Activated CD8-positive, alpha-beta memory T cell treated with anti-CD3 and anti-CD28 coated beads, Interleukin-2, amount 50 U/mL, for 4 hours (primary cell): ENCODE measurements at regions not wholly inside any gene's neighbourhood (a gene's known extent, or its start where the extent isn't known, plus 50 kb on each side); places are given as distances from the start of the nearest gene placed in this dataset.

Experiments
- DNase-seq: peaks from one replicate; pipeline ENCODE4 v3.0.0-alpha.2; 2020

DNA sequence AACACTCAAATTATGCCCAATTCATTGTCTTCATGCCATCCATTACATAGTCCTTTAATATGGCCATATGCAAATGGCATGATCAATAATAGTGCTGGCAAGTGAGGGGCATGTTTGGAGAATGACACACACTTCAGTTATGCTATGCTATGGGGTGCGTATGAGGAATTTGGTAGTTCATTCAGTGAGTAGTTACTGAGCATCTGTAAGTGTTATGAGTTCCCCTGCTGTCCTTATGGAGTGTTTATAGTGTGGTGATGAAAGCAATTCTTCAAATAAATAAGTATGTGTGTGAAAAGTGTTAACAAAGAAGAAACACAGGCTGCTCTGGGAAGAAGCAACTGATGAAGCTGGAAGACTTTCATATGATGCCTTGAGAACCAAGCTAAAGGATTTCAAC, 383.7 kb upstream of the SLC14A2 start:
- no peak for DNase-seq

DNA sequence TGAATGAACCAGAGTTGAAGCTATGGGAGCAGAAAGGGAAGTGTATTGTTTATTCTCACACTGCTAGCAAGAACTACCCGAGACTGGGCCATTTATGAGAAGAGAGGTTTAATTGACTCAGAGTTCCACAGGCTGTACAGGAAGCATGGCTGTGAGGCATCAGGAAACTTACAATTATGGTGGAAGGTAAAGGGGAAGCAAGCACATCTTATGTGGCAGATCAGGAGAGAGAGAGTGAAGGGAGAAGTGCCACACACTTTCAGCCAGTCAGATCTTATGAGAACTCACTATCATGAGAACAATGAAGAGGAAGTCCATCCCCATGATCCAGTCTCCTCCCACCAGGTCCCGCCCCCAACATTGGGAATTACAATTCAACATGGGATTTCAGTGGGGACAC, 383.2 kb upstream of the SLC14A2 start:
- no peak for DNase-seq

DNA sequence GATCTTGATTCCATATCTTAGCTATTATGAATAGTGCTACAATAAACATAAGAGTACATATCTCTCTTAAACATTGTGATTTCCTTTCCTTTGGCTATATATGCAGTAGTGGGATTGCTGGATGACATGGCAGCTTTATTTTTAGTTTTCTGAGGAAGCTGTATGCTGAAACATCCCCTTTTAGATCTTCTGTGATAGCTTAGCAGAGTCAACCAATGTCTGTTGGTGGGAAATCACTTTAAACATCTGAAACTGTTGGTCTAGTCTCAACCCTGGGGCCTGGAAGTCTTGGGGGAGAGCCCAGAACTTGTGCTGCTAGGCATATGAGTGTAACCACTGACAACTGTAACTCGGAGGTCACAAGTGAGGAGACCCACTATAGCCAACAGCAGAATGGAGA, 378.6 kb upstream of the SLC14A2 start:
- DNase-seq: no peak

DNA sequence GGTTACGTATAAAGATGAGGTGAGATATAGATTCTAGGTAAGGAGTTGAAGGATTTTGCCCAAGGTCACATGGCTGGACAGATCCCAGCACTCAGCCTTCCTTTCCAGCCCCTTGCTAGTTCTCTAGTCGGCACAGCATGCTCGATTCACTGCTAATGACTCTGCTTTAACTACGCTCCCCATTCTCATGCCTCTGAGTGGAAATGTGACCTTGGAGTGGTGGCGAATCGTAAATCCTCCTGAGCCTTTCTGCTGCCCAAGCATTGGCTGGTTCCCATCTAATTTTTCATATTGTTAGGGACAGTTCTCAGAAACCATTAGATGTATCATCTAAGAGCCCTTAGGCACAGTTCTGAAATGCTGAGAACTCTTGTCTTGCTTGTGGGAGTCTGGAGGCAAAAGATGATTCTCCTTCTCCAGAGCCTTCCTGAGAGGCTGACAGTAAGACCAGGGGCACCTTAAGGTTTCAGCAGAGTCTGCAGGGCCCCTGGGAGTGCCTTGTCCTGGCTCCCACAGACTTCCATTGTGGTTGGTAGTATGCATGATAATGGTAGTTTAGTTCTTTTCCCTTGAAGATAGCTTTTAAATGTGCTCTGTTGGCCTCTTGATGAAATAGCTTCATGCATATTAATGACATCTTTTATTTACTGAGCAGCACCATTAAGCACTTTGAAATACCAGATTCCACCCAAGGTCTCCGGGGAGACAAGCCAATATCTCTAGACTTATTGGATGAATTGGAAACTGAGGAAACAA, 377.8 kb upstream of the SLC14A2 start:
- DNase-seq: no peak

DNA sequence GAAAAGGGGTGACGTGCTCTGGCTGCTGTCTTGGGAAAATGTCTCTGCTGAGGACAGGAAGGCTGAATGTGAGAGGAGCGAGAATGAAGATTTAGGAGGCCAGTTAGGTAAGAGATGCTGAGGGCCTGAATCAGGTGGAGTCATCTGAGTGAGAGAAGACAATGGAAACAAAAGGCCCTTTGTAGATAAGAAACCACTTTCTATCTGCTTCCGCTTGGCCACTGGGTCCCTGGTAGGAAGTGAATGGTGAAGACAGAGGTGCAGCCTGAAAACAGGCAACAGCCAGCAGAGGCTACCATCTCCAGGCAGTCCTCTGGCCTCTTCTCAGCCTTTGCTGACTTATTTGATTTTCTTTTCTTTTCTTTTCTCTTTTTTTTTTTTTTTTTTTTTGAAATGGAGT, 374.0 kb upstream of the SLC14A2 start:
- DNase-seq: no peak

DNA sequence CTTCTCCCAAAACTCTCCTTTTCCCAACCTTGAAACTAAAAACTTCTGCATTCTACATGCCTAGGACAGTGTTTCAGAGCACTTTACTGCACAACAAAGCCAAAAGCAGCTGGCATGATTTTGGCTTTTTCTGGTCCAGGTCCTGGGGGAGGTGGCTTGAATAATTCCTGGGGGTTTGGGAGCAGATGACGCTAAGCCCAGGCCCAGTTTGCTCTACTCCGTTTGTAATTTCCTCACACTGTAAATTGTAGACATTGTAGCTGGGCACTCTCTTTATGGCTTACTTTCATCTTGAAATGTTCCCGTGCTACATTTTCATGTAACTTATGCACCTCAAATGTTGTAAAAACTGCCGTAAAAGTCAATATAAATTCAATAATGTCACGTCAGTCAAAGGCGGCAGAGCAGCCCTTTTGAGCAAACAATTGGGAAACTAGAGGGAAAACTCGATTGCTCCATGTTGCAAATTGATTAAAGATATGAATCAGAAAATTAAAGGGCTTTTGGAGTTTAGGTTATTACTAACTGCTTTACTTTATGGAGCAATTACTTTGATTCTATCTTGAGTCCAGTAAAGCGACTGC, 373.2 kb upstream of the SLC14A2 start:
- DNase-seq: no peak

DNA sequence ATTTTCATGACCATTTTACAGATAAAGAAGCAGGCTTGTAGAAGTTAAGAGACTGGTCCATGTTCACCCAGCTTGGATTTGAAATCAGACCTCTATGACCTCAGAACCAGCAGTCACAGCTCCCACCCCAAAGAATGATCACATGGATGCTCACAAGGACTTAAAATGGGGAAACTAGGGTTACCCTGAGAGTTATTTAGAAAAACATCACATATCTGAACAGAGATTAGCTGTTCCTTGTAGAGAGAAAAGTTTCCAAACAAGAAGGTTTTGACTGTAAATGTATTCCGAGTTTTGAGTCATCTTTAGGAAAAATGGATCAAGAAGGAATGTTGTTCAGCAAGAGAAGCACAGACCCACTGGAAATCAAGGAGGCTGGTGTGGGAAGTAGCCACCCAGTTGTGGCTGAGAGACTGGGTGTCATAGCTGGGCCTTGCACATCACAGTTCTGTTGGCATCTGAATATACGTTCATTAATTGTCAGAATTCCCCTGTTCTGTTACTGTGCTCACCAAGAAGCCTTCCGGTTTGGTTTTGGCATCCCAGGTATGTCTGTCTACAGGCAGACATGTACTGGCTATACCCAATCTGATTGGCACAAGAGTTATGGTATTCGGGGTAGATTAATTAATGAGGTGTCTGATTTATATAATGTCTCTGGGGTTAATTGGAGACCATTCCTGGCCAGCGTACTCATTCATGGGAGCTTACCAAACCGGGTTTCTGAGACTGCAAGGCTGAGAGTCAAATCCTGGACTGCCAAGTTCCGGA, 371.8 kb upstream of the SLC14A2 start:
- no peak for DNase-seq

DNA sequence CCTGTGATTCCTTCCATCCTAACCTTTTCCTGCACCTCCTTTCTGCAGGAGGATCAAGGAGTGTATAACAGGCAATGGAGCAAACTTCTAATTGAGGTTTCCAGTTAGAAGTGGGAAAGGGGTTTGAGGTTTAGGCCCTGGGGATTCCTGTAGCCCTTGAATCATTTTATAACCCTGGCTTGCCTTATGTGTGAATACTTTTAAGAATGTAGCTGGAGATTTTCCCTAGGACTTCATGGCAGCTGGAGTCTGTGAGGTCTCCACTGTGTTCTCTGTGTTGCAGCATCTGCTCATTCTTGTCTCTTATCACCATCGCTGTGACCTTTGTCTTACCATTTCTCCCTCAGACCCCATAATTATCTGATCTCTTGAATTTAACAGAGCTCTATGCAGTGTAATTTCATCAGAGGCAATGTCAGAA, 370.2 kb upstream of the SLC14A2 start:
- DNase-seq: no peak

DNA sequence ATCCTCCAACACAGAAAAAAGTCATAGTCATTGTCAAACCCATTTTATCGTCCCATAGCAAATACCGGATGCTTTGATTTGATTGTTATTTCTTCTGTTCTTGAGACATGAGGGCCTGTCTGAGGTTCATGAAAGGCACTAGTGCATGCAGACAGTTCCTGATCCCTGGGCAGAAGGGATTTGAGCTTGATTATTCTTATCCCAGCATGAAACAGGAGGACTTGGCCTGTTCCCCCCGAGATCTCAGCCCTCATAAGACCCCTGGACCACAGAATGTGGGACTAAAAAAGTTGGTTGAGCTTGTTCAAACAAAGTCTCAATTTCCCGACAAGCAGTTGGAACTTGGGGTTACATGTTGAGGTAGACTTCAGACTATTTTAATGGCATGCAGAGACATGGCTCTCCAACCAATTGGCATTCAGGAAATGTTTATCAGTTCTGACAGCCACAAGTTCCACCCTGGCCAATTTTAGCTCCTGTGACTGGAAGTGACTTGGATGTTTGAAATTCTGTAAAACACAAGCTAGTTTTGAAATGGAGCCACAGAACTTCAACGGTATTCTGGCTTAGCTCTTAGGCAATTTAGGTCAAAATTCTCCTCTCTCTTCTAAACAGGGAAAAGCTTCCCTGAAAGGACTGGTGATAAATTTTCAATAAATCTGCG, 366.9 kb upstream of the SLC14A2 start:
- DNase-seq: no peak

DNA sequence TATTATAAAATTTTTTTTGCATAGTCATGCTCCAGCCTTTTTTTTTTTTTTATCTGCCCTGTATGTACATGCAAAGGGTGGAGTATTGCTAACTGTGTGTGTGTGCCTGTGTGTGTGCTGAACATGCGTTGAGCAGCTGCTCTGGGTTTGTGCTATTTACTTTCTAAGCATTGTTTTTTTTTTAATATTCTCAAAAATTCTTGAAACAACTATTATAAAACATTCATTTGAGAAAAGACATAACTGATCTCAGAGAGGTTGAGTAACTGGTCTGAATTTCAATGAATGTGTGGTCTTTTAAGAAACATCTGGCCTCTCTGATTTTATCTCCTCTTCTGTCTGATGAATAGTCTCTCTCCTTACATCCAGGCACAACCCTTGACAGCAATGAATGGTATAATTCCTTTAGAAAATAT, 366.0 kb upstream of the SLC14A2 start:
- DNase-seq: no peak

DNA sequence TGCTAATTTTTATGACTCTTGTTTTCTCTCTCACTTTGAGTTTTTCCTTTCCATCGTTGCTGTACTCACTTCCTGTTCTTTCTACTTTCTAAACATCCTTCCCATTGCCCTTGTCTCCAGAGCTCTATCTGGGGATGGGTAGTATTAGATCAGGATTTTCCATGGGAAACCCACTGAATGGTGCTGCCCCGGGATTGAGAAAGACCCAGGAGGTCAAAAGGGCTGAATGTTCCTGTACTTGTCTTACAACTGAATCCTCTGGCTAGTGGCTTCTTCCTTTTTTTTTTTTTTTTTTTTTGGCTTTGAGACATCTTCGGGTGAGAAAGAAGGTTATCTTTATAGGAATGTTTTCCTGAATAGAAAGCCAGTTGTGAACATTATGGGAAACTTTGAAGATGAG, 364.8 kb upstream of the SLC14A2 start:
- DNase-seq: no peak

DNA sequence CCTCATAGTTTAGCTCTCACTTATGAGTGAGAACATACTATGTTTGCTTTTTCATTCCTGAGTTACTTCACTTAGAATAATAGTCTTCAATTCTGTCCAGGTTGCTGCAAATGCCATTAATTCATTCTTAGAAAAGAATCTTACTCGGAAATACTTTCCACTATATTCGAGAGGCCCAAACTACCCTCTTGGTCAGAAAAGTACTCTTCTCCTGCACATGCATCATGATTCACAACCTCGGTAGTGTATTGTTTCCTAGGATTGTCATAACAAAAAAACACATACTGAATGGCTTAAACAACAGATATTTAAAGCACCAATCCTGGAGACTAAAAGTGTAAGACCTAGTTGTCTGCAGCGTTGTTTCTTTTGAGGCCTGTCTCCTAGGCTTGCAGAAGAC, 364.0 kb upstream of the SLC14A2 start:
- DNase-seq: no peak

DNA sequence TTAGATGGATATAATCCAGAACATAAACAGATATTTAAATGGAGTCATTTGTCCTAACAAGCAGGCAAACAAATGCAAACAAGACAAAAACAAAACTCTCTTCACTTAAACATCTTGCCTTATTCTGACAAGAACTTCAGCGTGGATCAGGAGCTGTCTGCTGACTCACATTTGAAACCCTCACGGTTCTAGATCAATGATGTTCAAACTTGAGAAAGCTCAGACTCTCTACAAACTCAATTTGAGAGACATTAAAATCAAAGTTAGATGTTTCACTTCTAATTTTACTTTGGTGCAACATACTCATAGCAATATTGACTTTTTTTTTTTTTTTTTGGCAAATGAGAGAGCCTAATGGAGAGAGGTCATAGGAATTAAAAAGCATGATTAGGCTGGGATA, 362.8 kb upstream of the SLC14A2 start:
- no peak for DNase-seq

DNA sequence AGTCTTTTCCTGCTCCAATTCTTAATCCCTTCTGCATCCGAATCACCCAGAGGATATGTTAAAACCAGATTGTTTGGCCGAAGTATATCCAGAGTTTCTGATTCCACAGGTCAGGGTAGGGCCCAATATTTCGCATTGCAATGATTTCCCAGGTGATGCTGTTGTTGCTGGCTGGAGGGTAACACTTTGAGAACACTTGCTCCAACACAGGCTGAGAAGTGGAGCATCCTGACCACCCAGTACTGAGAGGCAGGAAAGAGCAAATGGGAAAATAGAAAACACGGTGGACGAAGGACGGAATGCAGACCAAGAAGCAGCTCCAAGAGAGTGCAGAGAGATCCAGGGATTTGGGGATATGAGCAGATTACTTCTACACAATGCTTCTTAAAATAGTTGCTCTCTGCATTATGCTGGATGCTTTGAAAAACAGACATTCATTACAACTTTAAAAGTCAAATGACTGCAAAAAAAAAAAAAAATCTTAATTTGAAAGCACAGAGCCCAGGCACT, 362.2 kb upstream of the SLC14A2 start:
- DNase-seq: no peak

DNA sequence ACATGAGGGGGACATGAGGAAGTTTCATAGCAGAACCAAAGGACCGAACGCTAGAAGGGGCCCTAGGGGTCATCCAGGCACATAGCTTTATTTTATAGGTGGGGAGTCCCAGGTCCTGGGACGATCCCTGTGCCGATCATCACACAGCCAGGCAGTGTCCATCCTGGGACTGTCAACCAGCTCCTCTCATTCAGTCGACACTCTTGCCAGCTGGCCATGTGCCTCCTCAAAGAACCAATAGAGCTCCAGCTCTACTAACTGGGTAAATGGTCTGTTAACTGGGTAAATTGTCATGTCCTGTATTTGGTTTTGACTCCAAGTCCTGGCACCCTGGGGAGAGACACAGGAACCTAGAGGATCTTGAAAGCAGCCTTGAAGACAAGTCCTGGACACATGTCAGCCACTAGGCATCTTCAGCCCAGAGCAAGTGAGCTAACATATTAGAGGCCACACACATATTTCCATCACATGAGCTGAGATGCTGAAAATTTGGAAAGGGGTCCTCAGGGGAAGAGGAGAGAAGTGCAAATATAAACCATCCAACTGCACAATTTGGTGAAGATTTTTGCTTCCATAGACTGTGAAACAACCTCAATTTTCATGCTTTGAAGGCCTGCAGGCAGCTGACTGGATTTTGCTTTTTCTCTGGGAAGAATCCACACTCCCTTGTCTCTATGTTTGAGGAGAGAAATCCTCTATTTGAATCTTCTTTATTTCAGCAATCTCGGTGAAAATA, 361.1 kb upstream of the SLC14A2 start:
- no peak for DNase-seq

DNA sequence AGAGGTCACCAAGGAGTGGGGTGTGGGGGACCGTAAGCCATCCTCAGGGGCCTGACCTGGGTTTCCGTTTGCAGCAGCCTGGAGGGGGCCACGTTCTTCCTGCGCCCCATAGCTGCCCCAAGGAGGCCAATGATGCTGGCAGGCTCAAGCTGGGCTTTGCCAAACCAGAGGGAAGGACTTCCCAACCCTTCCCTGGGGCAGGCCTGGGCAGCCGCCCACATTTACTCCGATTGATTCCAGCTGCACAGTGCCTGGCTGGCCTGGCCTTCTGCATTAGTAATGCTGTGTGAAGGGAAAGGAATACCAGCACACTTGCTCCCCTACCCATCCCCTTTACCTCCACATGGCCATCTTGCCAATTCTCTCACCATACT, 360.6 kb upstream of the SLC14A2 start:
- no peak for DNase-seq

DNA sequence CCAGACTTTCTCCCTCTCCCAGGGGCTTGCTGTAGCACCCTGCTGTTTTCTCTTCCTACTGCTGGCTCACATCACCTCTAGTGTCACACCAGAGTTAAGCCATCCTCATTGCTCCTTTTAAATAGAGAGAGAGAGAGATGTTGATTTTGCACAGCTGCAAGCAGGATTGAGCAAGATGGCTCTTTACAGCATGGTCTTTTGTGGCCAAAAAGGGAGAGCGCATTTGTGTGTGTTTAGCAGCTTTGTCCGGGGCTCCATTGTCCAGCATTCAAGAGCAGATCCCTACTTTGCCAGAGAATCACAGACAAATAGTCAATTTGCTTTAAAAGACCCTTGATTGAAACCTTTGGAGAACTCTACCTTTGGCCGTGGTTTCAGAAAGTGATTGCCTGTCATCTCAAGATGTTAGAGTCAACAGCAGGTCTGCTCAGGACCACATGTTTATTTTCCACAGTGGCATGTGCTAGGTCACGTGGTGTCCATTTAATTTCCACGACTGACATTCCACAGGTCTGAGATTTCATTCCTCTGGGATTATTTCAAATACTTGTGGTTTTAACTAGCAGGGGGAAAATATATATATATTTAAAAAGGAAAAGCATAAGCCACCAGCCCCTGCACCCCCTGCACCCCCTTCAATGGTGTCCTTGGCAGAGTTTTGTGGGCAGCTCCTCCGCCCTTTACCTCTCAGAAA, 359.9 kb upstream of the SLC14A2 start:
- no peak for DNase-seq

DNA sequence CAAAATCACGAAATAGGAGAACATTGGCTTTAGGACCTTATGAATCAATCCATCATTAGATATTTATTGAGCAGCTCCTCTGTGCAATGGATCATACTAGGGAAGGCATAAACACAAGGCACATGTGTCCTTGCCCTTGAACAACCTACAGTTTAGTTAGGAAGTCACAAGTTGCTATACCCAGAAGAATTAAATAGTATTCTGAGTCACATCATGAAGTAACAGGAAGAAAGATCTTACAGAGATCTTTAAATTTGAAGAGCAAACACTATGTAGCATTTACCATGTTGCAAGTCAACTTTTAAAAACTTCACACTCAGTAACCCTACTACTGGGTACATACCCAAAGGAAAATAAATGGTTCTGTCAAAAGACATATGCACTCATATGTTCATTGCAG, 355.2 kb upstream of the SLC14A2 start:
- no peak for DNase-seq

DNA sequence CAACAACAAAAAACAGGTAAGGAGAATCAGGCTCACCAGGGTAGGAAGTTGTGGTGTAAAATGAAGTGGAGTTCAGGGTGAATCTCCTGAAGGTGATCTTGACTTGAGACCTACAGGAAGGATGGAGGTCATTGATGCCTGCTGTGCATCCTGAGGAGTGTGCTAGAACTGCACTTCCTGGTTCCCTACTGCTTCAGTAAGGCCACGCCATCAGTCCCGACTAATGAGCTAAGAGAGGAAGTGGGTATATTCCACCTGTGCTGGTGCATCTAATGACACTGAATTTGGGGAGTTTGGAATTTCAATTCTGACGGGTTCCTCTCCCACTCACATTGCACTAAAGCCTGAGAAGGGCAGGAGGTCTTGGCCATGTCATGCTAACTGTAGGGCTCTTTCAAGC, 349.3 kb upstream of the SLC14A2 start:
- no peak for DNase-seq

DNA sequence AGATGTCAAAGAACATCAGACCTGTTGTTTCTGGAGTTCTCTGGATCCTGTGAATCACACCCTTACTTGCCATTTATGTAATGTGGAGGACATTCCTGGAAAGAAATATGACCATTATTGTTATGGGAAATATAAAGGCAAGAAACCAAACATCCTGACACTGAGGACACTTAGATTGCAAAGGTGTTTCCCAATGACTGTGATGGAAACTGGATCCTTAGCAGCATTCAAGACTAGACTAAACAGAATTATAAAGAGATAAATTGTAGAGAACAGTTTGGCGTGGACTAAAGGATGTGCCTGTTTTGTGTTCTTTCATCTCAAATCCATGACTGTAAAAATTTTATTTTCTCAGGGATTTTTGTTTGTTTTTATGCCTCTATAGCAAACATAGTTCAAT, 347.7 kb upstream of the SLC14A2 start:
- DNase-seq: no peak

DNA sequence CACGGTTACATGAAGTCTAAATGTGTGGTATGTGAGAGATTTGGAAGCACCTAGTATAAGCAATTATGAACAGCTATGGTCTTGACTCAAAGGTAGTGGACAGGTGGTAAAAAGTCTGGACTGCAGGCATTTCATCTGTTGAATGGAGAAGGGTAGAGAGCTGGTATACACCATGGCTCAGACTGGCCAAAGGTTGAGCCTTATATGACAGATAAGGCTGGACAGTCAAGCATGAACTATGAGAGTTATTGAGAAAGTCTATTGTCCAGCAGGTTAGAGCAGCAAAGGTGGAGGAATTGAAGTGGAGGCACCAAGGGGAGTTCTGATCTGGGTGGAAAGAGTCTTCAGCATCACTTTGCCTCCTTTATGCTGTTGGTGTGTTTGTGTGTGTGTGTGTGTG, 346.7 kb upstream of the SLC14A2 start:
- DNase-seq: no peak

DNA sequence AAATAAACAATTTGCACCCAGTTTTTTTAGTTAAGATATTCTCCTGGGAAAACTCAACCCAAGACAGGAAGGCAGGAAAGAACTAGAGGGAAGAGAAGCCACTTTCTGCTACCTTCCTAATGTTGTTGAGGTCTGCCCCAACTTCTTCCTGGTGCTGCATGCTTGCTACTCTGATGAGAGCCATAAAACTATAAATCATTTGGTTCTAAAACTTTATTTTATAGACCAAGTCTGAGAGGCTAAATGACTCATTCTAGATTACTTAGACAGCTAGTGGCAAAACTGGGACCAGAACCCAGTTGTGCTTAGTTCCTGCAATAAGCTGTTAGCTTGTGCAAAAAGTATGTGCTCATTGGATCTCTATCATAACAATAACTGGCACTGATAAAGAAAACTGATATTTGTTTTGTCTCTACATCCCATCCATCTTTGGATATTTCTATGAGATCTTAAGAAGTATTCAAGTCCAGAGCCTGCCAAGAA, 344.9 kb upstream of the SLC14A2 start:
- DNase-seq: no peak
